G401 (cell line): ENCODE measurements at regions not wholly inside any gene's neighbourhood (a gene's known extent, or its start where the extent isn't known, plus 50 kb on each side); places are given as distances from the start of the nearest gene placed in this dataset.
"Not testable (repeated sequence)": the region's sequence is repeated elsewhere in the genome, so short reads cannot be mapped to it uniquely, and the experiment has no call there.

Experiments
- DNase-seq: peaks from one replicate; pipeline ENCODE4 v3.0.0-alpha.2; 2015; ENCODE audit warnings: low spot score
- in situ Hi-C: cut with HindIII; loops from 2 replicates; pipeline ENCODE4 v1.10.0; 2016; ENCODE audit warnings: low sequenced_read_pairs, mixed read lengths

DNA sequence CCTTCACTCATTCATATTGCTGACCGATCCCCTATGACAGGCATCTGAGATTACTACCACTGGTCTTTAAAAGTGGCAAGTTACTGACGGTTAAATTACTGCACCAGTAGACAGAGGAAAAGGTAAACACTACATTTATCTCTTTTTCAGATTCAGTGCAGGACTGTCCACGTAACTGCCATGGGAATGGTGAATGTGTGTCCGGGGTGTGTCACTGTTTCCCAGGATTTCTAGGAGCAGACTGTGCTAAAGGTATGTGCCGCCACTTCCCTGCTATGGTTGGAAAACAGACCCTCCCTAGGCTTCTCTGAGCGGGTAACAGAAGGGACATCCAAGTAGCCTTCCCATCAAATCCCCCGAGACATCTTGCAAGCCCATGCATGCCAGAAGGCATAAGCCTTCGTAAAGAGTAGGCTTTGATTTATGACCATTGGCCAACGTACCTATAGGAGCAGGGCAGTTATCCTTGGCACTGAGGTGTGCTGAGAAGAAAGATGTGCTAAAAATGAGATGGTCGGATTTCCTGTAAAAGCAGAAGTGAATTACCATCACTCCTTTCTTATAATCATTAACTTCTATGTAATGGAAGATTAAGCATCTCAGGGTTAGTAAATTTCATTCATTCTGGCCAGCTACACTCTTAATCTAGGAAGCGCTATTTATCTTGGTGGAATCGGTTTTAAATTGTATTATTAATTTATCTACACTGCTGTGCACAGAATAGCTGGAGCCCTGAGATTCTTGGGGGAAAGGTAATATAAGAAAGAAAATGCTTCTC is 193.4 kb upstream of the WWC1 start:
- DNase-seq = no peak
- in situ Hi-C loops = no loop called here

GRCh38 chr5:168101352-168101751 is 190.1 kb upstream of the WWC1 start:
- in situ Hi-C loops = no loop called here
- DNase-seq = no peak

GRCh38 chr5:168103018-168103417 is 188.4 kb upstream of the WWC1 start:
- in situ Hi-C loops, DNase-seq: not testable (repeated sequence)

DNA sequence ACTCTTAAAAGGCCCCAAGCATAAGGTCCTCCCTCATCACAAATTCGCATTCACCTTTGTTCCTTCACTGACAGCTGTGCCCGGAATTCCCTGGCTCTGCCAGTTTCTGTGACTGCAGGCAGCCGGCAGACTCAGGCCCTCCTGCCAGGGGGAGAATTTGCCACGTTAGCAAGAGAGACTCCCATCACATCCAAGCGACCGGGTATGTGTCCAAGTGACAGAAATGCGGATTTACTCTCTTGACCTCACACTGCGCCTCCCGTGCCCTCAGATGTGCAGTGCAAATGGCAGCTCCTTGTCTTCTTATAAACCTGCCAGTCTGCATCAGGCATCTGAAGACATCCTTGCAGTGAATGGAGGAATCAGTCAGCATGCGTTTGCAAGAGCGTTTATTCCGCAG is 187.1 kb upstream of the WWC1 start:
- in situ Hi-C loops = no loop called here

DNA sequence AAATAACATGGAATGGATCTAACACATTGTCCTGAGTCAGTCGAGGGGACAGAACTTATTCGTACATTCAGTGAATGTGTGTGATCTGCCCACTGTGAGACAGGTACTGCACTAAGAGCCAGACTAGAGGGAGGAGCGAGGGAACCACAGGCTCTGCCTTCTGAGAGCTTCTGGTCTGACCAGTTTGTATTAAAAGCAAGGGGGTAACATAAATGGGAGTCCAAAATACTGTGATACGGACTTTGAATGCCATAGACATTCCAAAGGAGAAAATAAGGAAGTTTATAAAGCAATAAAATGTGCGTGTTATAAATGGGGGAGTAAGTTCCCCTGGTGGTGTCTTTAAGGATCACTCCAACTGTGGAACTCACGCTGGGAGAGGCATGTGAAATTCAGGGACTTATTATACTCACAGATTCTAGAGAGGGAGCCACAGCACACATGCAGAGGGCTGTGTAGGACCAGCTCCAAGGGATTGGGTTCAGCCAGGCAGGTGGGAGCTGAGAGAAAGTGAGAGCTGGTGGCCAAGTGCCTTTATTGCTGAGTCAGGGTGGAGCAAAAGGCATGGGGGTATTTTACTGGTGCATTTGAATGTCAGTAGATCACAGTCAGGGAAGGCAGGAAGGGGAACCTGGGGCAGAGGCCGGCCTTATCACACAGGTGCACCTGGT is 186.5 kb upstream of the WWC1 start:
- DNase-seq = peak; percentile 56
- in situ Hi-C loops = no loop called here

More for the DNA sequence above, 187.1 kb upstream of the WWC1 start:
- DNase-seq = peak; percentile 54

- in situ Hi-C loops = no loop called here
- peak; percentile 78 for DNase-seq
Measured at GRCh38 chr5:168106008-168106761, 185.3 kb upstream of the WWC1 start.

DNA sequence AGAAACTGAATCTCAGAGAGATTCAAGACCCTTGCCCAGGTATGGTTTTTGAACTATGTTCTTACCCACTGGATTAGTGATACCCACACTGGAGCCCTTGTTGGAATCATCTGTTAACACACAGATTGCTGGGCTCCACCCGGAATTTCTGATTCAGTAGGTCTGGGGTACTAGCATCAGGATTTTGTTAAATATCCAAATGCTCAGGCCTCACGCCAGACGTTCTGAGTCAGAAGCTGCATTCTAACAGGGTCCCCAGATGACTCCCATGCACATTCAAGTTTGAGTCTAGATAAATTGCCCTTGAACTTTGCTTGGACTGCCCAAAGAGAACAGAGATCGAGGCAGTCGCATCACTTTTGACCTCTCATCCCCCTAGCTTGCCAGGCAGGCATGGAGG is 182.0 kb upstream of the WWC1 start:
- DNase-seq = no peak
- in situ Hi-C loops = no loop called here

DNA sequence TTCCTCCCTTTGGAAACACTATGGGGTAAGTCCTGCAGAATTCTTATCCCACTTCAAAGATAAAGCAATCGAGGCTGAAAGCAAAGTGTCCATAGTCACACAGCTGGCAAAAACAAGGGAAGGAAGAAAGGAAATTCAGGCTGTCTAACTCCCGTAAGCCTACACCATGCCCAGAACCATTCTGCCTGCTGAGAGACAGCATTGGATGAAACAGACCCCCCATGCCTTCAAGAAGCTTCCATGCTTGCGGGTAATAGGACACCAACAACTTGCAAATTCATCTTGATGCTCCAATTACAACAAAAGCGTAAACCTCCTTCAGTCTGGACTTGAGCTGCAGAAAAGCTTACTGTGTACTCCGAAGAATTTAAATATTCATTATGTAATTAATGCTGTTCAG is 181.1 kb upstream of the WWC1 start:
- in situ Hi-C loops = no loop called here
- no peak for DNase-seq

- in situ Hi-C loops = no loop called here
- DNase-seq = no peak
Measured at GRCh38 chr5:168110870-168111832, 180.3 kb upstream of the WWC1 start.

DNA sequence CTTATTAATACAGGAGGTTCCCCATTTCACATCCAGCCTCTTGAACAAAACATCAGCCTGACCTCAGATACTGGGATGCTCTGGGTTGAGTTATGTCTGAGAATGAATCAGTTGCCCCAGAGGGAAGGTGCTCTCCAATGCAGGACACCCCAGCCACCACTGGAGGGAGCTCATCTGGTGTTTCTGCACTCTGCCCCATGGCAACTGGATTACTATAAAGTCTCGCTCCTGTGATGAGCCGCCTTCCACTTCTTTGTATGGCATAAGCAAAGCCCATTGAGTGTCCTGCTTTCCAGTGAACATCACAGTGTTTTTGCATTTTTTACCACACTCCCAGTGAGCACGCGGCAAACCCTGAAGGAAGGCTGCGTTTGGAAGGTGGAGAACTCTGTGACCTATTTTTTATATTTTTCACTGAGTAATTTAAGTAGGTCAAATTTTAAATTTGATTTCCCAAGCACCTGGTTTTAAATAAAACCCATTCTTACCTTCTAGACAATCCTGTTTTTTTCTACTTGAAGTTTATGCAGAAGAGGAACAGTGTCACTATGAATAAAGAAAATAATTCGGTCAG is 176.9 kb upstream of the WWC1 start:
- peak; percentile 45 for DNase-seq
- in situ Hi-C loops = no loop called here

DNA sequence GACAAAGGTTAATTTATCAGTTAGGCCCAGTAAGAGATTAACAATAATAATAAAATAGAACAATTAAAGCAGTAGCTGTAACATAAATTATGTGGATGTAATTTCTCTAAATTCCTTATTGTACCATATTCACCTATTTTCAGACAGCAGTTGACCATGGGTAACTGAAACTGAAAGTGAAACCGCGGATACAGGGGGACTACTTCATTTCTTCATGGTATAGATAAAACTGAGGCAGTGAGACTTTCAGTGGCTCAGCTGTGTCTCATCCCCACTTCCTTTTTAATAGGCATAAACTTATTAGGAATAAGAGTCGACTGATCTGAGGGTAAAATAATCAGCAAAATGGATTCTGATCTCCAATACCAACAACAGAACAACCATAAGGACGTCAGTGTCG is 174.0 kb upstream of the WWC1 start:
- in situ Hi-C loops = no loop called here
- DNase-seq = no peak

GRCh38 chr5:168118042-168118668 is 173.3 kb upstream of the WWC1 start:
- in situ Hi-C loops = no loop called here
- DNase-seq = no peak

- DNase-seq = no peak
- in situ Hi-C loops = no loop called here
Measured at GRCh38 chr5:168120401-168121137, 170.9 kb upstream of the WWC1 start.

DNA sequence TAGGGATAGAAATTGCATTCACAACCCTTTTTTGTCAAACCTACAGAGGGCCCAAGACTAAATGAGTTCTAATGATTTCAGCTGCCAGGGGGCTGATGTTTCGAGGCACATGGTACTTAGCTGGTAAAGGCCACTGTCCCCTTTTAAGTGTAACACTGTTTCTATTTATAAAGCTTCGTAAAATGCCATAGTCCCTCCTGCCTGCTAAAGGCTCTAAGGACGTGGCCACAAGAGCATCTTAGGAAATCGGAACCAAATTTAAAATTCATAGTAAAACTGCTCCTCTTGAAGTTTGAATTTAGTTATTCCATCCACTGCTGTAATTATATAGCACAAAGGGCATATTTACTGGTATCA is 170.3 kb upstream of the WWC1 start:
- in situ Hi-C loops = no loop called here
- DNase-seq = no peak

DNA sequence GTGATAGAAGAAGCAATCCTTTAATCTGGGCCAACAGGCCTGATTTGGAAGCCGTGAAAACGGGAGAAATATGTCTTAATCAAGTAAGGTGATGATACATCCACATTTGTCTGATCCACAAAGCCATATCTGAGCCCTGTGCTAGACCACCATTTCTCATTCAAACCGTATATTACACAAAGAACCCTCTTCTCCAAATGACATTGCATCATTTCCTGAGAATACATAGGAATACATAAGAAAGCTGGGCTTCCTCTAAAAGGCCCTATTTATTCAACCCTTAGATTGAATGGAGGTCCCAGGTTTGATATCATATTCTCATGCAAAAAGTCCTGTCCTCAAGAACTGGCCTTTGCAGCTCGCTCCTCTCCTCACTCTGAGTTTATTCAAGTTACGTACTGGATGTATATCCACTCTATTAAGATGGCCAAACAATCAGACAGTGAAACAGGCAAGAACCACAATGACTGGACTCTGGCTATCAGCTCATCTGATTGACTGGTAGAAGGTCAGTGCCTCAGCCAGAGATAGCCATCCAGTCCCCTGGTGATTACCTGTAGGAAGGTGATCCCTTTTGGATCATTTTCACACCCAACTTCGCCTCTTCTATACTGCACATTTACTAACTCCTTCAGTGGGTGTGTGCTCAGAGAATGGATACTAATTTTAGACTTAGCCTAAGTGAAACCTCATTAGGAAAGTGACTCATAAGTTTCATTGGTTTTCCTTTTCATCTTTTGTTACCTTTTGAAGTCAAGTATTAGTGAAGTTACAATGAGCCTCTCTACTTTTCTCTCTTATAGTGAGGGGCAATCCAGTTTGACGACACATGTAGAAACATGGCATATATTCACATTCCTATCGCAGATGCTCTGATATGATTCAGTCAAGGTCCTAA is 167.6 kb upstream of the WWC1 start:
- DNase-seq = no peak
- in situ Hi-C loops = no loop called here

DNA sequence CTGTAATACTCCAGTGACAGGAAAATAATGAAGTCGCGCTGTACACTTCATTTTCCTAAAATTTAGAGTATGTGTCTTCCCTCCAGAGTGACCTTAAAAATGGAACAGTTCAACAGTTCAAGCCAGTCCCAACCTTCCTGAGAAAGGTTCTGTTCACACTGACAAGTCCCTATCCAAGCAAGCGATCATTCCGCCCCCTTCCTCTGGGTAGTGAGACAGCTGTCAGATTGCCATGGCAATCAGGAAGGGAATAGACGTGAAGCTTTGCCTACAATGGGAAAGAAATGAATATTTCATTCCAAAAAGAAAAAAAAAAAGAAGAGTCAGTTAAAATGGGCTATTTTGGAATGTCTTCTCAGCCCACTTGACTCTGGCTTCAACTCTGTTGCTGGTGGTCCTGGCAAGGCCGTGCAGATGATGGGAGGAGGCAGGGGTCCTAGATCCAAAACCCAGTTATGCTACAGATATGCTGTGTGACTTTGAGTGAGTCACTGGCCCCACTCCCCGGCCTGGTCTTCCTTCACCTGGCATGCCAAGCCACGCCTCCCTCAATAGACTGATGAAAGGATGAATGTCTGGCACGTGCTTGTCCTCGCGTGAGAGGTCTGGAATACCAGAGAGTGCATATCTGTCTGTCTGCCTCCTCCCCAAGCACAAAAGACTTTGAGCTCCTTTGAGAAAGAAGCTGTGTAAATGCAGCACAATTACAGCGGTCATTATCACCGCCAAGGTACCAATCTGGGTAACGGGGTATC is 165.8 kb upstream of the WWC1 start:
- in situ Hi-C loops = no loop called here
- no peak for DNase-seq
